Activated CD8-positive, alpha-beta memory T cell treated with anti-CD3 and anti-CD28 coated beads, Interleukin-2, amount 50 U/mL, for 48 hours (primary cell): ENCODE measurements at regions not wholly inside any gene's neighbourhood (a gene's known extent, or its start where the extent isn't known, plus 50 kb on each side); places are given as distances from the start of the nearest gene placed in this dataset.

ENCODE experiments used
- DNase-seq: peaks from one replicate; pipeline ENCODE4 v3.0.0-alpha.2; 2020

- no peak for DNase-seq
Observed at GRCh38 chr4:175871774-175872405, 59.8 kb upstream of the GPM6A start.

GRCh38 chr4:175873707-175874106 lies 61.6 kb upstream of the GPM6A start:
- DNase-seq, result no peak

GRCh38 chr4:175874306-175874705 lies 62.2 kb upstream of the GPM6A start:
- DNase-seq, result no peak

GRCh38 chr4:175875993-175876771 lies 64.1 kb upstream of the GPM6A start:
- no peak for DNase-seq

GRCh38 chr4:175882891-175883290 lies 70.8 kb upstream of the GPM6A start:
- DNase-seq, result no peak

GRCh38 chr4:175884048-175884447 lies 72.0 kb upstream of the GPM6A start:
- DNase-seq, result no peak

- no peak for DNase-seq
Observed at GRCh38 chr4:175891231-175891630, 79.2 kb upstream of the GPM6A start.

GRCh38 chr4:175891851-175892250 lies 79.8 kb upstream of the GPM6A start:
- no peak for DNase-seq

GRCh38 chr4:175905925-175906324 lies 93.9 kb upstream of the GPM6A start:
- DNase-seq, result no peak

- DNase-seq, result no peak
Observed at GRCh38 chr4:175906384-175906783, 94.3 kb upstream of the GPM6A start.

- no peak for DNase-seq
Observed at GRCh38 chr4:175910700-175911099, 98.6 kb upstream of the GPM6A start.

GRCh38 chr4:175916626-175917351 lies 104.7 kb upstream of the GPM6A start:
- no peak for DNase-seq

GRCh38 chr4:175927121-175927520 lies 115.1 kb upstream of the GPM6A start:
- no peak for DNase-seq

GRCh38 chr4:175929441-175929840 lies 117.4 kb upstream of the GPM6A start:
- no peak for DNase-seq

GRCh38 chr4:175929932-175930331 lies 117.9 kb upstream of the GPM6A start:
- DNase-seq, result no peak

- no peak for DNase-seq
Observed at GRCh38 chr4:175930471-175930870, 118.4 kb upstream of the GPM6A start.

GRCh38 chr4:175932116-175932515 lies 120.1 kb upstream of the GPM6A start:
- no peak for DNase-seq

GRCh38 chr4:175934506-175934905 lies 122.4 kb upstream of the GPM6A start:
- DNase-seq, result no peak

GRCh38 chr4:175935016-175935661 lies 123.1 kb upstream of the GPM6A start:
- no peak for DNase-seq

- DNase-seq, result no peak
Observed at GRCh38 chr4:175944126-175944910, 121.3 kb upstream of the WDR17 start.

GRCh38 chr4:175946472-175947116 lies 119.0 kb upstream of the WDR17 start:
- DNase-seq, result no peak

- no peak for DNase-seq
Observed at GRCh38 chr4:175947117-175947722, 118.4 kb upstream of the WDR17 start.
